Common myeloid progenitor, CD34-positive (primary cell): ENCODE measurements at regions not wholly inside any gene's neighbourhood (a gene's known extent, or its start where the extent isn't known, plus 50 kb on each side); places are given as distances from the start of the nearest gene placed in this dataset.

ENCODE experiments used
- CTCF ChIA-PET: fragments of 350-600 bp; sonication (Branson Sonifier 250); formaldehyde crosslinking; loops from one replicate; lab custom pipeline; 2021; ENCODE audit warnings: antibody characterized with exemption; lab: Charles Lee
- POLR2A ChIA-PET: fragments of 350-600 bp; sonication (Branson Sonifier 250); formaldehyde crosslinking; loops from one replicate; lab custom pipeline; 2021; ENCODE audit warnings: antibody characterized with exemption; lab: Charles Lee
- DNase-seq, 3 donors: peaks; one replicate each; pipeline versions ENCODE4 v3.0.0 to v3.0.0-alpha.2; 2013
- H3K27ac ChIP-seq, 2 experiments: 1 replicate in 1 of 2; 2 replicates in 1 of 2; pipeline ENCODE4 v1.7.0; 2013; ENCODE audit warnings: inconsistent platforms in 2 of 2, low read length in 2 of 2, mild to moderate bottlenecking in 2 of 2, low read depth in 1 of 2, moderate library complexity in 1 of 2; ENCODE audit not compliant: severe bottlenecking in 2 of 2, insufficient read depth in 1 of 2, poor library complexity in 1 of 2
- H3K27me3 ChIP-seq, 5 experiments: replicated peaks in 2 of 5; 1 replicate in 3 of 5; 2 replicates in 2 of 5; pipeline versions ENCODE4 v1.6.1 to v1.7.0; 2013; ENCODE audit warnings: low read length in 4 of 5, mild to moderate bottlenecking in 2 of 5, moderate library complexity in 2 of 5, inconsistent platforms in 1 of 5; ENCODE audit not compliant: insufficient read depth in 5 of 5, control insufficient read depth in 4 of 5
- H3K36me3 ChIP-seq, 4 experiments: 1 replicate in 2 of 4; 2 replicates in 2 of 4; pipeline versions ENCODE4 v1.6.1 to v1.7.0; 2013; ENCODE audit warnings: low read length in 3 of 4, control low read depth in 1 of 4, mild to moderate bottlenecking in 1 of 4; ENCODE audit not compliant: control insufficient read depth in 4 of 4, insufficient read depth in 4 of 4
- H3K4me1 ChIP-seq, 4 experiments: 1 replicate in 3 of 4; 2 replicates in 1 of 4; pipeline versions ENCODE4 v1.6.1 to v1.7.1; 2013; ENCODE audit warnings: low read length in 3 of 4, mild to moderate bottlenecking in 3 of 4, control low read depth in 1 of 4, inconsistent platforms in 1 of 4, moderate library complexity in 1 of 4; ENCODE audit not compliant: control insufficient read depth in 4 of 4, insufficient read depth in 4 of 4; ENCODE audit errors: control extremely low read depth in 1 of 4
- H3K4me3 ChIP-seq, 7 experiments: 1 replicate in 4 of 7; 2 replicates in 3 of 7; pipeline versions ENCODE4 v1.5.1 to v1.7.0; 2013; ENCODE audit warnings: mild to moderate bottlenecking in 7 of 7, low read length in 6 of 7, moderate library complexity in 6 of 7, inconsistent platforms in 2 of 7, low read depth in 2 of 7, control low read depth in 1 of 7; ENCODE audit not compliant: insufficient read depth in 4 of 7, control insufficient read depth in 1 of 7; ENCODE audit errors: extremely low read depth in 1 of 7
- H3K9me3 ChIP-seq, 5 experiments: 1 replicate in 4 of 5; 2 replicates in 1 of 5; pipeline versions ENCODE4 v1.6.1 to v1.7.1; 2013; ENCODE audit warnings: low read length in 4 of 5, mild to moderate bottlenecking in 2 of 5, inconsistent platforms in 1 of 5, low read depth in 1 of 5, moderate library complexity in 1 of 5; ENCODE audit not compliant: control insufficient read depth in 4 of 5, insufficient read depth in 2 of 5; ENCODE audit errors: control extremely low read depth in 1 of 5
- WGBS: methylation state at CpG from one replicate; pipeline ENCODE4 v1.1.5; 2013; ENCODE audit not compliant: insufficient coverage; 5-methylcytosine and 5-hydroxymethylcytosine counted together

DNA sequence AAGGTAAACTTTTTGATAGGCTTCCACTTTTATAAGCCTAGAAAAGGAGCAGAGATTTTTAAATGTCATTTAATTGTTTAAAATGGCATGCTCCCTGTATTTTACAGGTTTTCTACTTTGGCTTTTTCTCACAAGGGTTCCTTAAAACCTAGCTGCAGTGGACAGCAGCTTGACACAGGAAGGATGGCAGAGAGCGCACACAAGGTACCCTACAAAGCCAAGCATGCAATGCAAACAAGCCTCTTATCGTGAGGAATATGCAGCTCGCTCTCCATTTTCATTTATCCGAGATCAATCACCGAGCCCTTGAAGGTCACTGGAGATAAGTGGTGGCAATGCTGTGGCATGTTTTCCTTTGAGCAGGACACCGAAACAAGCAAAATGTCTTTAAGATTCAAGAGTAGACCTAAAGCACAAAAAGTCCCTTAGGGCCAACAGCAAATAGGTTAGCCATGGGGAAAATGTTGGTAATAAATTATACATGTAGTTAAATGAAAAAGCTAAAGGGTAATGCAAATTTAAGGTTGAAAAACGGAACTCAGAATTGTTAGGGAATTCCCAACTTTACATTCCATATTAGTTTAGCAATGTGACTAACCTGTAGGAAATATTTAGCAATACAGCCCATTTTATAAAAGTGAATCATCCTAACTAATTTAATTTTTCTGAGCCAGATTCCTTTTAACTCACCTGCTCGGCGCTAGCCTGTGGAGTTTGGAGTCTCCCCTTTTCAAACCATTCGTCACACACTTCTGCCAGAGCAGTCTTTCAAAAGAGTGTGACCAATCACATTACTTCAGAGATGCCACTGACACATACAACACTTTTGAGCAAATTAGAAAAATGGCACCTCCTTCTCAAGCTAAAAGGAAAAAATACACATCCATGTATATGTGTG, 337.9 kb upstream of the PKDCC start:
- Histone ChIP-seq H3K9me3 (no peaks in the 10 kb centered on the region), H3K4me1 (no peaks in the 10 kb centered on the region), H3K36me3 (no peaks in the 10 kb centered on the region), H3K27me3 (no peaks in the 10 kb centered on the region), H3K27ac (no peak overlapping the region), H3K4me3 (no peak overlapping the region)
- 91% methylated on average over 8 of the region's 10 CpGs for WGBS
- ChIA-PET POLR2A (no interaction called here), CTCF (interaction anchor here (1.3 kb wide), 1 partner anchor 11 kb away, joined by 5 read pairs; no protein-coding TSS in a partner anchor)
- no peak for DNase-seq

GRCh38 chr2:41710944-41711343, 336.9 kb upstream of the PKDCC start:
- CTCF ChIA-PET: interaction anchor here (1.1 to 1.3 kb wide), 3 partner anchors 9 to 14 kb away, joined by 3 to 5 read pairs (median 3); no protein-coding TSS in a partner anchor
- WGBS: 86% methylated on average over 1 of the region's 3 CpGs
- POLR2A ChIA-PET: no interaction called here
- H3K27ac ChIP-seq: no peak overlapping the region
- no peaks in the 10 kb centered on the region for H3K27me3 ChIP-seq
- DNase-seq: no peak
- H3K9me3 ChIP-seq: no peaks in the 10 kb centered on the region
- no peak overlapping the region for H3K4me3 ChIP-seq
- no peaks in the 10 kb centered on the region for H3K36me3 ChIP-seq
- H3K4me1 ChIP-seq: peaks cover 0 to 4% (median under 1%) of the 10 kb centered on the region in 4 experiments

DNA sequence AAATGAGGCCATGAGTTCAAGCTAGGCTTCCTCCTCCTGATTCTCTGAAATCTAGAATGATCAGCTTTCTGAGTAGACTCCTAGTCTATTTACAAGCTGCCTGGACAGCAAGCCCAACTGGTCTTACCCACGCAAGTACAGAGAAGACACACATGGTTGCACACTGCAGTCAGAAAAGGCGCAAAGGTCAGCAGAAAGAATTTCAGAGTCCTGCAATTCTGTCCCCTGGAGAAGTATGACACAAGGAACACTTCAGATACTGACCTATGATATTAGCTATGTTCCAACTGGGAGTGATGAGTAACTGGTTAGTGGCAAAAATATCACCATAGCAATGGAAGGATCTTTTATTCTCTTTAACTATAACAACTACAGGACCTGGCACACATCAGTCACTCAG, 336.1 kb upstream of the PKDCC start:
- Histone ChIP-seq H3K36me3 (no peaks in the 10 kb centered on the region), H3K9me3 (no peaks in the 10 kb centered on the region), H3K27me3 (no peaks in the 10 kb centered on the region), H3K27ac (no peak overlapping the region), H3K4me1 (peaks cover 0 to 5% (median 2%) of the 10 kb centered on the region in 4 experiments), H3K4me3 (no peak overlapping the region)
- 94% methylated on average over 2 of the region's 2 CpGs for WGBS
- DNase-seq: no peak
- ChIA-PET CTCF (interaction anchor here (1.1 kb wide), 2 partner anchors 9 to 14 kb away, joined by 3 read pairs; no protein-coding TSS in a partner anchor), POLR2A (no interaction called here)

- Histone ChIP-seq H3K27ac (no peak overlapping the region), H3K4me3 (no peak overlapping the region), H3K9me3 (no peaks in the 10 kb centered on the region), H3K4me1 (peaks cover 2 to 15% (median 12%) of the 10 kb centered on the region in 4 experiments), H3K27me3 (no peaks in the 10 kb centered on the region), H3K36me3 (no peaks in the 10 kb centered on the region)
- DNase-seq: no peak
- CTCF ChIA-PET: no interaction called here
- POLR2A ChIA-PET: no interaction called here
- 98% methylated on average over 5 of the region's 5 CpGs for WGBS
Observed at GRCh38 chr2:41716497-41716896, 331.3 kb upstream of the PKDCC start.

GRCh38 chr2:41717839-41718238, 330.0 kb upstream of the PKDCC start:
- Histone ChIP-seq H3K4me3 (no peak overlapping the region), H3K36me3 (no peaks in the 10 kb centered on the region), H3K4me1 (peaks cover 2 to 15% (median 12%) of the 10 kb centered on the region in 4 experiments), H3K27ac (no peak overlapping the region), H3K27me3 (no peaks in the 10 kb centered on the region), H3K9me3 (no peaks in the 10 kb centered on the region)
- CTCF ChIA-PET: interaction anchor here (0.8 to 1.6 kb wide), 2 partner anchors 19 to 44 kb away, joined by 3 to 5 read pairs; no protein-coding TSS in a partner anchor
- DNase-seq: peak in 1 of 3 donors; percentile 36
- POLR2A ChIA-PET: no interaction called here
- WGBS: 86% methylated on average over 1 of the region's 1 CpG

GRCh38 chr2:41718705-41719104, 329.1 kb upstream of the PKDCC start:
- Histone ChIP-seq H3K27ac (no peak overlapping the region), H3K27me3 (no peaks in the 10 kb centered on the region), H3K4me3 (no peak overlapping the region), H3K4me1 (peaks cover 2 to 15% (median 12%) of the 10 kb centered on the region in 4 experiments), H3K9me3 (no peaks in the 10 kb centered on the region), H3K36me3 (no peaks in the 10 kb centered on the region)
- DNase-seq: no peak
- CTCF ChIA-PET: no interaction called here
- POLR2A ChIA-PET: no interaction called here
- no CpG with 5 or more reads among the region's 1 CpG for WGBS

DNA sequence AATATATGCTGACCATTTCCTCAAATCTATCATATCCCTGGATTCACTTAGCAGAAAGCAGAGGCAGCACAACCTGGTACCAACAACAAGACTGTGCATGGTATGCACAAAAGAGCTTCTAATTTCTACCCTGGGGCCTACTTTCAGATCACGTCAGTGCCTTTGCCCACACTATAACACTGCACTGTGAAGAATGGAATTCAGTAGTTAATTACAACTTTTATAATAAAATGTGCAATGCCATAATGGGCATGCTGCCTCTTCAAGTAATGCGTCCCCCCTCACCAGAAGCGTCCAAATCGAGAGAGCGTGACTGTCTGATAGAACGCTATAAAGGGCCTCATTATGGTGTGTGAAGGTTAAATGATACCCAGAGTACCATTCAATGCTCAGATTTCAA, 328.1 kb upstream of the PKDCC start:
- Histone ChIP-seq H3K4me3 (no peak overlapping the region), H3K9me3 (no peaks in the 10 kb centered on the region), H3K27ac (no peak overlapping the region), H3K36me3 (no peaks in the 10 kb centered on the region), H3K4me1 (peaks cover 2 to 21% (median 12%) of the 10 kb centered on the region in 4 experiments), H3K27me3 (no peaks in the 10 kb centered on the region)
- DNase-seq: no peak
- no CpG with 5 or more reads among the region's 6 CpGs for WGBS
- ChIA-PET POLR2A (no interaction called here), CTCF (interaction anchor here (0.7 to 1.7 kb wide), 2 partner anchors 8 to 21 kb away, joined by 3 to 6 read pairs; no protein-coding TSS in a partner anchor)
